Fibroblast of lung (primary cell): ENCODE measurements at regions not wholly inside any gene's neighbourhood (a gene's known extent, or its start where the extent isn't known, plus 50 kb on each side); places are given as distances from the start of the nearest gene placed in this dataset.

ENCODE experiments used
- DNase-seq, 2 donors: peaks; one replicate each; pipeline versions ENCODE4 v3.0.0 to v3.0.0-alpha.2; 2010; ENCODE audit warnings: low read depth in 2 of 2
- H2AFZ ChIP-seq: 2 replicates; pipeline ENCODE4 v1.5.1; 2012; ENCODE audit warnings: low read length, control low read depth, inconsistent platforms
- H3K27ac ChIP-seq: 2 replicates; pipeline ENCODE4 v1.5.1; 2011; ENCODE audit warnings: low read length, control low read depth; ENCODE audit not compliant: insufficient read depth
- H3K27me3 ChIP-seq: 2 replicates; pipeline ENCODE4 v1.5.1; 2011; ENCODE audit warnings: mild to moderate bottlenecking, low read length; ENCODE audit not compliant: control insufficient read depth, insufficient read depth
- H3K36me3 ChIP-seq: 2 replicates; pipeline ENCODE4 v1.5.1; 2011; ENCODE audit warnings: low read length; ENCODE audit not compliant: control insufficient read depth, insufficient read depth
- H3K4me1 ChIP-seq: 2 replicates; pipeline ENCODE4 v1.5.1; 2011; ENCODE audit warnings: low read length; ENCODE audit not compliant: control insufficient read depth, insufficient read depth; ENCODE audit errors: extremely low read depth
- H3K4me2 ChIP-seq: 2 replicates; pipeline ENCODE4 v1.5.1; 2011; ENCODE audit warnings: low read length, control low read depth; ENCODE audit not compliant: insufficient read depth; ENCODE audit errors: extremely low read depth
- H3K4me3 ChIP-seq, 4 experiments: fragments of 200-600 bp in 1 of 4; sonication (generic) in 1 of 4; replicated peaks in 1 of 4; 2 replicates each; pipeline ENCODE4 v1.5.1; 2011 to 2016; ENCODE audit warnings: low read length in 4 of 4, low read depth in 3 of 4, mild to moderate bottlenecking in 3 of 4, control low read depth in 2 of 4, inconsistent platforms in 1 of 4, mixed read lengths in 1 of 4; ENCODE audit not compliant: insufficient read depth in 1 of 4; ENCODE audit errors: control extremely low read depth in 1 of 4
- H3K79me2 ChIP-seq: 2 replicates; pipeline ENCODE4 v1.5.1; 2012; ENCODE audit warnings: mild to moderate bottlenecking, low read length, inconsistent platforms; ENCODE audit not compliant: control insufficient read depth, insufficient read depth
- H3K9ac ChIP-seq: 2 replicates; pipeline ENCODE4 v1.5.1; 2011; ENCODE audit warnings: mild to moderate bottlenecking, low read length, control low read depth; ENCODE audit not compliant: insufficient read depth
- H3K9me3 ChIP-seq: 2 replicates; pipeline ENCODE4 v1.5.1; 2012; ENCODE audit warnings: low read depth, low read length; ENCODE audit not compliant: control insufficient read depth, insufficient read depth
- H4K20me1 ChIP-seq: 2 replicates; pipeline ENCODE4 v1.5.1; 2011; ENCODE audit warnings: low read length; ENCODE audit not compliant: control insufficient read depth, insufficient read depth; ENCODE audit errors: extremely low read depth
- CTCF ChIP-seq, 2 donors: IDR thresholded peaks in 1 of 2; conservative IDR thresholded peaks in 1 of 2; 1 replicate in 1 of 2; 2 replicates in 1 of 2; pipeline ENCODE4 v1.5.1; 2011 to 2012; ENCODE audit warnings: low read length in 2 of 2, control low read depth in 1 of 2, inconsistent platforms in 1 of 2, low read depth in 1 of 2, mild to moderate bottlenecking in 1 of 2
- EZH2 ChIP-seq: IDR thresholded peaks from 2 replicates; pipeline ENCODE4 v1.5.1; 2012; ENCODE audit warnings: low read length, control low read depth, mild to moderate bottlenecking; ENCODE audit errors: missing control alignments

GRCh38 chr1:67937651-67938050 is 104.4 kb upstream of the GNG12 start:
- Histone ChIP-seq H2AFZ (peak overlapping the region; percentile 34), H3K27ac (no peak overlapping the region), H3K9me3 (no peaks in the 10 kb centered on the region), H3K27me3 (no peaks in the 10 kb centered on the region), H3K9ac (no peak overlapping the region), H3K4me3 (no peak overlapping the region), H3K4me1 (peaks cover 4% of the 10 kb centered on the region), H4K20me1 (no peaks in the 10 kb centered on the region), H3K4me2 (no peak overlapping the region), H3K79me2 (no peaks in the 10 kb centered on the region), H3K36me3 (no peaks in the 10 kb centered on the region)
- TF ChIP-seq EZH2 (no peak), CTCF (conservative IDR thresholded peaks at IDR 0.05 in 1 of 2, IDR thresholded peaks at IDR 0.05 in 1 of 2; ENCODE audit: low read depth in 1 of 2, low read length in 2 of 2) (no peak)
- DNase-seq: peak in 1 of 2 donors; percentile 66

- Histone ChIP-seq H3K4me2 (no peak overlapping the region), H3K36me3 (no peaks in the 10 kb centered on the region), H3K27ac (no peak overlapping the region), H3K4me3 (no peak overlapping the region), H3K9ac (no peak overlapping the region), H3K4me1 (peaks cover 4% of the 10 kb centered on the region), H2AFZ (no peak overlapping the region), H4K20me1 (no peaks in the 10 kb centered on the region), H3K9me3 (no peaks in the 10 kb centered on the region), H3K27me3 (no peaks in the 10 kb centered on the region), H3K79me2 (no peaks in the 10 kb centered on the region)
- TF ChIP-seq CTCF (conservative IDR thresholded peaks at IDR 0.05 in 1 of 2, IDR thresholded peaks at IDR 0.05 in 1 of 2; ENCODE audit: low read depth in 1 of 2, low read length in 2 of 2) (no peak), EZH2 (no peak)
- DNase-seq: peak in 1 of 2 donors; percentile 34
Measured at GRCh38 chr1:67937010-67937409, 103.7 kb upstream of the GNG12 start.

GRCh38 chr1:67935560-67935959 is 102.3 kb upstream of the GNG12 start:
- DNase-seq: no peak
- Histone ChIP-seq H3K4me1 (peaks cover 4% of the 10 kb centered on the region), H3K4me3 (no peak overlapping the region), H3K4me2 (no peak overlapping the region), H3K79me2 (no peaks in the 10 kb centered on the region), H4K20me1 (no peaks in the 10 kb centered on the region), H3K27me3 (no peaks in the 10 kb centered on the region), H3K9me3 (no peaks in the 10 kb centered on the region), H3K27ac (no peak overlapping the region), H3K36me3 (no peaks in the 10 kb centered on the region), H2AFZ (no peak overlapping the region), H3K9ac (no peak overlapping the region)
- TF ChIP-seq EZH2: no peak
- no peak for TF ChIP-seq CTCF (conservative IDR thresholded peaks at IDR 0.05 in 1 of 2, IDR thresholded peaks at IDR 0.05 in 1 of 2; ENCODE audit: low read depth in 1 of 2, low read length in 2 of 2)
